Fibroblast of skin of abdomen (primary cell): ENCODE measurements at regions not wholly inside any gene's neighbourhood (a gene's known extent, or its start where the extent isn't known, plus 50 kb on each side); places are given as distances from the start of the nearest gene placed in this dataset.
A peak's percentile ranks its signal among the peaks of the same experiment; 100 is the strongest.

Source experiments
- DNase-seq: peaks from one replicate; pipeline ENCODE4 v3.0.0-alpha.2; 2013

DNA sequence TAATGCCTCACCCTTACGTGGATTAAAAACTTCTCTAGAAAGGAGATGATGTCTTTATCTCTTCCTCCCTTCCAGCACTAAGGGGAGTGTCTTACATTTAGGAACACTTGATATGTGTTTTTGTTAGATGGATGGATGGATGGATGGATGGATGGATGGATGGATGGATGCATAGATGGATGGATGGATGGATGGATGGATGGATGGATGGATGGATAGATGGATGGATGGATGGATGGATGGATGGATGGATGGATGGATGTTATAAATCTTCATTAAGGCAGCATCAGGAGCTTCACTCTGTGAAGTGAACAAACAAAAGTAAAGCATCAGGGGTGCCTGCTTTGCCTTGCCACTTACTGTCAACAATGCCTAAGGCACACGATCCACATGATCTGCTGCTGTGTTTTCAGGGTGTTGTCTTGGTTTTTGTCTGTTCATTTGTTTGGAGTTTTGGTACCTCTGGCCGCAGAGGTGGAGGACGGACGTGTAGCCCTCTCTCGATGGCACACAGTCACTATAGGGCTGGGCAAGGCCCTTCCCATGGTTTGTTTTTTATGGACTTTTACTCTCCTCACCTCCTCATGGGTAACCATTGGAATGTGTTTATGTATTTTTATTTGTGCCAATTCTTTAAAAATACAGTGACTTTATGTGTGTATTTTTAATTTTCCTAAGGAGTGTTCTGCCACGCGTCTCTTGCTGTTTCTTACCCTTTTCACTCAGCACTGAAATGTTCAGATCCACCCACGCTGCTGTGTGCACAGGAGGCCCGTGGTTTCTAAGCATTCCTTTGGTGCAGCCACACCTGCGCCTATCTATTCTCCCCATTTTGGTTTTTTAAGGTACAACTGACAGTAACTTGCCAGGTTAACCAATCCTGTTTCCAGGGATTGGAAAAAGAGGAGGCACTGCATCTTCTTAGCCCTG lies 91.8 kb upstream of the ENPP6 start:
- no peak for DNase-seq

DNA sequence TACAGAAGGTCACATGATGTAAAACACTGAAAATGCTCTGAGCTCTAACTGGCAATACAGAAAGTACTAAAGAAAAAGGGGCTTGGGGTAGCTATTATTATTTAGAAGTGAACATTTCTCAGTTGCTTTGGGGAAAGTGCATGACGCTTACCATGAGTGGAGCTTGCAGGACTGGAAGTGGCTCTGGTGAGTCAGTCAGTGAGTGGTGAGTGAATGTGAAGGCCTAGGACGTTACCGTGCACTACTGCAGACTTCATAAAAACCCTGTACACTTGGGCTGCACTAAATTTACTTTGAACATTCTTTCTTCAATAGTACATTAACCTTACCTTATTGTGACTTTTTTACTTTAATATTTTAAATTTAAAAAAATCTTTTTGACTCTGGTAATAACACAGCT lies 89.3 kb upstream of the ENPP6 start:
- DNase-seq, result peak; percentile 12

DNA sequence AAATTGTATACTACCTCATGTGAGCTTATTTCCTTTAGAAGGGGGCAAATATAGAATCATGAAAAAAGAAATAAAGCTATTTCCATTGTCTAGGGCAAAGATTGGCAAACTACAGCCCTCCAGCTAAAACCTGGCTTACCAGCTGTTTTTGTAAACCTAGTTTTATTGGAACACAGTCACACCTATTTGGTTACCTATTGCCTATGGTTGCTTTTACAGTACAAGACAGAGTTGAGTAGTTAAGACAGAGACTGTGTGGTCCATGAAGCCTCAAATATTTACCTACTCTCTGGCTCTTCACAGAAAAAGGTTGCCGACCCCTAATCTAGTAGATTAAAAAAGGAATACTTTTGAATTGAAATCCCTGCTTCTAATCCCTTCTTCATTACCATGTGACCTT lies 88.8 kb upstream of the ENPP6 start:
- no peak for DNase-seq

- no peak for DNase-seq
Observed at GRCh38 chr4:184300816-184301215, 83.1 kb upstream of the ENPP6 start.

- DNase-seq, result no peak
Observed at GRCh38 chr4:184298254-184298653, 80.6 kb upstream of the ENPP6 start.

GRCh38 chr4:184295206-184295605 lies 77.5 kb upstream of the ENPP6 start:
- DNase-seq, result no peak

DNA sequence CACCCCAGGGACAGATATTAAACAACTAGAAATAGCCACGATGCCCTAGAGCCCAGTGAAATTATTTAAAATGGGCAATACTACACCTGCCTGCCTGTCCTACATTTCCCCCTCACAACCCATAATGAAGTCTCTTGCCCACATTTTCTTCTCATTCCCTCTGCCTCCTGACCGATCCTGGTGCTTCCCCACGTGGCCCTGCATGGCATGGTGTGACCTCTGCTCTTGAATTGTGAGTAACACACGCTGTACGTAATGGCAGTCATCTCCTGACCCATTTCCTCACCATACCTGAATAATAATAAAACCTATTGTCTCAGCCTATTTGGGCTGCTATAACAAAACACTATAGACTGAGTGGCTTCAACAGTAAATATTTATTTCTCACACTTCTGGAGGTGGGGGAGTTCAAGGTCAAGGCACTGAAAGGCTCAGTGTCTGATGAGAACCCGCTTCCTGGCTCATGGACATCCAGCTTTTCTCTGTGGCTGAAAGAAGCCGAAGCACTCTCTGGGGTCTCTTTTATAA lies 77.0 kb upstream of the ENPP6 start:
- no peak for DNase-seq

DNA sequence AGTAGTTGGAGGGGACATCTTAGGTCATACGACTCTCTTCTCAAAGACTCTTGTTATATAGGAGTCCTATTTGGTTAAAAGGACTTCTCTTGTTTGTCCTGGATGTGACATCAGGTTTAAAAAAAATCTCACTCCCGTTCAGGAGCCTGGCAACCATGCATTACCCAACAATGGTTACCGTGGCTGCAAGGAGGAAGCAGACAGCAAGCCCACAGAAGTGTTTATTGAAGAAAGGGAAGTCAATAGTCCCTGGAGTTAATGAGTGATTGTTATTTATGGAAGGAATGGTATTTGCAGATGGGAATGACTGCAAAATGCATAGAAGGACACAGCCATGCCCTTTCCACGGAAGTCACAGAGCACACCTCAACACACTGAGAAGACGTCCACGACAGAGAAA lies 75.9 kb upstream of the ENPP6 start:
- no peak for DNase-seq

GRCh38 chr4:184292877-184293276 lies 75.2 kb upstream of the ENPP6 start:
- DNase-seq, result no peak

DNA sequence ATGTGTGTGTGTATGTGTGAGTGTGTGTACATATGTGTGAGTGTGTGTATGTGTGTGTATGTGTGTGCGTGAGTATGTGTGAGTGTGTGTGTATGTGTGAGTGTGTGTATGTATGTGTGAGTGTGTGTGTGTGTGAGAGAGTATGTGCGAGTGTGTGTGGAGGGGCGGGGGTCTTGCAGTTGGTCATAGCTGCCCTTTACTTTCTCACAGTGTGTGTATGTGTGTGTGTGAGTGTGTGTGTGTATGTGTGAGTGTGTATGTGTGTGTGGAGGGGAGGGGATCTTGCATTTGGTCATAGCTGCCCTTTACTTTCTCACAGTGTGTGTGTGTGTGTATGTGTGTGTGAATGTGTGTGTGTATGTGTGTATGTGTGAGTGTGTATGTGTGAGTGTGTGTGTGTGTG lies 74.8 kb upstream of the ENPP6 start:
- DNase-seq, result no peak

DNA sequence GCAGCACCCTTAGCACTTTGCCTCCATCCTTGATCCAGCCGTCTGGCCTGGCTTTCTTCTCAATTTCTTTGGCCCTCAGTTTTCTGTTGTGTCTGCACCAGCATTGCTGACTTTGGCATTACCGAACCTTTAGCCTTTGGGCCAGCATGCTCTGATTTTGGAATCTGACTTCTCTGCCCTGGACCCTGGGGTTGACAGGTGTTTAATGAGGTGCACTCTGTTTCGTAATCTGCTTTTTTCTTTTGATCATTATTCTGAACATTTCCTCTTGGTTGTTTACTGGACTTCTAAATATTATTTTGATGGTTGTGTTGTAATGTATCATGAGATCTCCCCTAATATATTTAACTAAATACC lies 71.5 kb upstream of the ENPP6 start:
- DNase-seq, result no peak

DNA sequence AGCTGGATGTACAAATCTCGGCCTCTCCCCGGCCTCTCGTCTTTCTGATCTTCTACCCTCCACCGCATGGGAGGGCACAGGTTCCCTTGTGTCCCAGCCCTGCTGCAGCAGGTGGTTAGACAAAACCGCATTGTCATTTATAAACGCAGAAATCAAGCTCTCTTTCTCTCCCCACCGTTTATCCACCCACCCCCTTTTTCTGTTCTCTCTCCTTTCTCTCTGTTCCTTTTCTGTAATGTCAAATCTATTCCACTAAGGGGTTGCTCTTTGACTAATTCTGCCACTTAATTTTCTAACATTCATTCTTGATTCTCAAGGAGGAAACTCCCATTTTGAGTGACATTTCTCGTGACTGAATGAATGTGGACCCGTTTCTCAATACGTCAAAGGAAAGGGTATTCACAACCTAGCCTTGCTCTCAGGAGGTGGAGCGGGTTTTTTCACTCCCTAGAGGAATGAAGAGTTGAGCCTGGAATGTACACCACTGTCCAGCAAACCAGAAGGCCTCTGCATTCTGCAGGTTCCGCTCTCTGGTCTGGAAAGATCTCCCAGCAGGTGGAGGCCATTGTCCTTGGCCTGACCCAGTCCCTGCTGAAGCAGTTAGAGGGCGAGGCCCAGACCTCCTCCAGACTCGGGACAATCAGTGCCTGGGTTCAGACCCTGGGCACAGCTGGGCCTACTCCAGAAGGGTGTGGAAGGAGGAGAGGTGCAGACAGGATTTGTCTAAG lies 70.9 kb upstream of the ENPP6 start:
- no peak for DNase-seq

DNA sequence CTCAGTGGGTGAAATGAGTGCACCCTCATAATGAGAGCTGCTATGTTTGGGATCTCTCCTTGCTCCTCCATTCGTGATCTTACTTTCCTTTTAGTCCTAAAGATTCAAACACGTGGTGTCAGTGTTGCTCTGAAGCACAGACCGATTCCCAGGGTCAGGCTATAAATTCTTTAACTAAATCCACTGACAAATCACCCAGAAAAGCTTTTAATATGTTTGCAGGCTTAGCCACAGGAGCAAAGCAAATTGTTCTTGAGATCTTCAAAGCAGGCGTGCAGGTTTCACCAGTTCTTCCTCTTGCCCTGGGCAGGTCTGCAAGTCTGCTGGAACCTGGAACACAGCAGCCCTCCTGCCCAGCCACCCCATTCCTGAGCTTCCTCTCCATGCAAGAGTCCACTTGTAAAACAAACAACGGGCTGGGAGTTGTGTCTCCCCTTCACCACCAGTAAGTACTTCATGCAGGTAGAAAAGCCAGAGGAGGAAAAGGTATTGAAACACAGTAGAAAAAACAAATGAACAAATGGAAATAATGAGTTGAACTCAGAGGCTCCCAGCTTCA lies 70.1 kb upstream of the ENPP6 start:
- peak; percentile 59 for DNase-seq

- no peak for DNase-seq
Observed at GRCh38 chr4:184286358-184286757, 68.7 kb upstream of the ENPP6 start.

GRCh38 chr4:184284742-184285141 lies 67.1 kb upstream of the ENPP6 start:
- DNase-seq, result no peak

GRCh38 chr4:184284336-184284690 lies 66.6 kb upstream of the ENPP6 start:
- DNase-seq, result no peak

GRCh38 chr4:184283659-184284335 lies 66.1 kb upstream of the ENPP6 start:
- DNase-seq, result no peak

GRCh38 chr4:184282895-184283654 lies 65.4 kb upstream of the ENPP6 start:
- DNase-seq, result no peak

GRCh38 chr4:184282251-184282713 lies 64.6 kb upstream of the ENPP6 start:
- no peak for DNase-seq

GRCh38 chr4:184281231-184282139 lies 63.8 kb upstream of the ENPP6 start:
- DNase-seq, result no peak

DNA sequence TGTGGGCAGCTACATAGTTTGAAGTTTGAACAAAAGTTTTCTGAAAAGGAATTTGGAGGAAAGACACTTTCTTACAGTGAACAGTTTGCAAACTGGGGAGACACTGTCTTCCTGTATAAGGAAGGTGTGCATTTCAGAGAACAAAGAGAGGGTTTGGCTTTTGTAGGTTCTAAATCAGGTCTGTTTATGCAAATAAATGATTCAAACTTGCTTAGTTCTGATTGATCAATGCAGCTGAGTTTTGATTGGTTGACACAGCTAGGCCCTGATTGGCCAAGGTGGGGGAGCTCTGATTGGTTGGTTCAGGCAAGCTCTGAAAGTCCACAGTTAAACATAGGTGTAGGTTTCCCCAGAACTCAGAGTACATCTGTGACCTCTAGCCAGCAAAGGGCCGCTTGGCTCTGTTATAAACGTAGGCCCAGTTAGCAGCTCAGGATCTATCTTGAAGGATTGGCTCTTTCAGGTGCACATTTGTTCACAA lies 63.0 kb upstream of the ENPP6 start:
- DNase-seq, result no peak
